H9 (cell line): ENCODE measurements at regions not wholly inside any gene's neighbourhood (a gene's known extent, or its start where the extent isn't known, plus 50 kb on each side); places are given as distances from the start of the nearest gene placed in this dataset.

Source experiments
- DNase-seq: peaks from one replicate; pipeline ENCODE4 v3.0.0-alpha.2; 2017
- H2AFZ ChIP-seq: one replicate; pipeline ENCODE4 v1.6.1; 2013; ENCODE audit warnings: mild to moderate bottlenecking, low read length, control low read depth, moderate library complexity
- H2AK5ac ChIP-seq: 2 replicates; pipeline ENCODE4 v1.6.1; 2013; ENCODE audit warnings: low read length, control low read depth, mixed read lengths; ENCODE audit not compliant: insufficient read length
- H2BK120ac ChIP-seq: one replicate; pipeline ENCODE4 v1.6.1; 2013; ENCODE audit warnings: low read depth, mild to moderate bottlenecking, low read length, control low read depth, inconsistent platforms; ENCODE audit not compliant: poor library complexity, severe bottlenecking
- H2BK12ac ChIP-seq: 2 replicates; pipeline ENCODE4 v1.6.1; 2013; ENCODE audit warnings: low read length, control low read depth, mixed read lengths, low read depth; ENCODE audit not compliant: insufficient read length
- H2BK15ac ChIP-seq: 2 replicates; pipeline ENCODE4 v1.6.1; 2013; ENCODE audit warnings: low read depth, low read length, control low read depth
- H2BK20ac ChIP-seq: one replicate; pipeline ENCODE4 v1.6.1; 2013; ENCODE audit warnings: low read depth, mild to moderate bottlenecking, low read length, control low read depth, inconsistent platforms; ENCODE audit not compliant: poor library complexity, severe bottlenecking
- H2BK5ac ChIP-seq: 2 replicates; pipeline ENCODE4 v1.6.1; 2013; ENCODE audit warnings: low read length, control low read depth, mixed read lengths; ENCODE audit not compliant: insufficient read length
- H3K14ac ChIP-seq: 2 replicates; pipeline ENCODE4 v1.6.1; 2013; ENCODE audit warnings: low read length, control low read depth; ENCODE audit not compliant: insufficient read depth
- H3K18ac ChIP-seq: 2 replicates; pipeline ENCODE4 v1.6.1; 2013; ENCODE audit warnings: low read depth, mild to moderate bottlenecking, mixed read lengths, low read length, control low read depth; ENCODE audit not compliant: insufficient read length
- H3K23ac ChIP-seq: 2 replicates; pipeline ENCODE4 v1.6.1; 2013; ENCODE audit warnings: low read length, control low read depth, mixed read lengths, low read depth; ENCODE audit not compliant: insufficient read length
- H3K23me2 ChIP-seq: 2 replicates; pipeline ENCODE4 v1.6.1; 2013; ENCODE audit warnings: low read depth, mild to moderate bottlenecking, mixed read lengths, low read length, control low read depth; ENCODE audit not compliant: insufficient read length, poor library complexity, severe bottlenecking
- H3K27ac ChIP-seq: 2 replicates; pipeline ENCODE4 v1.5.1; 2013; ENCODE audit warnings: low read length, control low read depth, mixed read lengths, low read depth; ENCODE audit not compliant: insufficient read length
- H3K27me3 ChIP-seq: 2 replicates; pipeline ENCODE4 v1.6.1; 2013; ENCODE audit warnings: low read length, control low read depth, inconsistent platforms; ENCODE audit not compliant: insufficient read depth
- H3K4ac ChIP-seq: 2 replicates; pipeline ENCODE4 v1.6.1; 2013; ENCODE audit warnings: low read depth, mild to moderate bottlenecking, control low read depth, inconsistent platforms, low read length, moderate library complexity
- H3K4me1 ChIP-seq: 2 replicates; pipeline ENCODE4 v1.6.1; 2013; ENCODE audit warnings: low read length, control low read depth, inconsistent platforms; ENCODE audit not compliant: insufficient read depth
- H3K4me2 ChIP-seq: 2 replicates; pipeline ENCODE4 v1.6.1; 2013; ENCODE audit warnings: low read length, control low read depth, mixed read lengths; ENCODE audit not compliant: insufficient read length, insufficient read depth
- H3K56ac ChIP-seq: 2 replicates; pipeline ENCODE4 v1.6.1; 2013; ENCODE audit warnings: low read depth, mild to moderate bottlenecking, mixed read lengths, low read length, control low read depth; ENCODE audit not compliant: insufficient read length
- H3K79me1 ChIP-seq: 2 replicates; pipeline ENCODE4 v1.6.1; 2013; ENCODE audit warnings: low read depth, mild to moderate bottlenecking, moderate library complexity, low read length, control low read depth, inconsistent platforms; ENCODE audit not compliant: insufficient read depth, poor library complexity, severe bottlenecking
- H3K79me2 ChIP-seq: 2 replicates; pipeline ENCODE4 v1.6.1; 2013; ENCODE audit warnings: low read length, control low read depth, inconsistent platforms; ENCODE audit not compliant: insufficient read depth
- H3K9ac ChIP-seq: 2 replicates; pipeline ENCODE4 v1.6.1; 2013; ENCODE audit warnings: low read length, control low read depth, mixed read lengths; ENCODE audit not compliant: insufficient read length; ENCODE audit errors: extremely low read depth
- H3K9me3 ChIP-seq: one replicate; pipeline ENCODE4 v1.6.1; 2013; ENCODE audit warnings: low read depth, low read length, inconsistent platforms; ENCODE audit not compliant: control insufficient read depth
- H3T11ph ChIP-seq: one replicate; pipeline ENCODE4 v1.6.1; 2013; ENCODE audit warnings: mild to moderate bottlenecking, low read length, control low read depth, inconsistent platforms
- H4K20me1 ChIP-seq: one replicate; pipeline ENCODE4 v1.6.1; 2013; ENCODE audit not compliant: control insufficient read depth, insufficient read length, insufficient read depth
- H4K5ac ChIP-seq: 2 replicates; pipeline ENCODE4 v1.6.1; 2013; ENCODE audit warnings: low read depth, mild to moderate bottlenecking, mixed read lengths, low read length, control low read depth; ENCODE audit not compliant: insufficient read length
- H4K8ac ChIP-seq: replicated peaks from 2 replicates; pipeline ENCODE4 v1.6.1; 2013; ENCODE audit warnings: low read length, control low read depth, mixed read lengths, low read depth; ENCODE audit not compliant: insufficient read length
- H4K91ac ChIP-seq: 2 replicates; pipeline ENCODE4 v1.6.1; 2013; ENCODE audit warnings: low read depth, mild to moderate bottlenecking, moderate library complexity, mixed read lengths, low read length, control low read depth; ENCODE audit not compliant: insufficient read length
- H3K27ac Mint-ChIP-seq, 3 experiments: 2 replicates in 2 of 3; 3 replicates in 1 of 3; pipeline ENCODE4 v1.8.0; 2020 to 2021; ENCODE audit warnings: mixed read lengths in 3 of 3, mild to moderate bottlenecking in 1 of 3, moderate library complexity in 1 of 3
- H3K27me3 Mint-ChIP-seq: 2 replicates; pipeline ENCODE4 v1.8.0; 2021; ENCODE audit warnings: low read depth, mild to moderate bottlenecking, moderate library complexity, mixed read lengths
- H3K36me3 Mint-ChIP-seq, 3 experiments: 2 replicates in 2 of 3; 3 replicates in 1 of 3; pipeline ENCODE4 v1.8.0; 2020 to 2021; ENCODE audit warnings: low read depth in 3 of 3, mixed read lengths in 3 of 3; ENCODE audit not compliant: insufficient read depth in 1 of 3
- H3K4me1 Mint-ChIP-seq, 2 experiments: 2 replicates each; pipeline ENCODE4 v1.8.0; 2020; ENCODE audit warnings: mixed read lengths in 2 of 2
- H3K4me3 Mint-ChIP-seq, 2 experiments: 2 replicates in 1 of 2; 3 replicates in 1 of 2; pipeline ENCODE4 v1.8.0; 2020 to 2021; ENCODE audit warnings: mild to moderate bottlenecking in 2 of 2, mixed read lengths in 2 of 2, moderate library complexity in 1 of 2
- H3K9me3 Mint-ChIP-seq, 2 experiments: 2 replicates in 1 of 2; 3 replicates in 1 of 2; pipeline ENCODE4 v1.8.0; 2020; ENCODE audit warnings: mild to moderate bottlenecking in 2 of 2, mixed read lengths in 2 of 2, moderate library complexity in 1 of 2
- WGBS: extraction: QIAGEN DNeasy Blood & Tissue Kit; methylation state at CpG from one replicate; pipeline ENCODE4 v1.1.7; 2013; ENCODE audit warnings: missing lambda C conversion rate, low lambda C conversion rate, mixed read lengths; ENCODE audit not compliant: insufficient read length; ENCODE audit errors: extremely low coverage; 5-methylcytosine and 5-hydroxymethylcytosine counted together
- TF ChIP-seq, protein P1 (sequence below): fragments of 200-600 bp; sonication (generic); conservative IDR thresholded peaks from 3 replicates; pipeline ENCODE4 v1.8.0; 2021; ENCODE audit warnings: antibody characterized with exemption, mild to moderate bottlenecking

DNA sequence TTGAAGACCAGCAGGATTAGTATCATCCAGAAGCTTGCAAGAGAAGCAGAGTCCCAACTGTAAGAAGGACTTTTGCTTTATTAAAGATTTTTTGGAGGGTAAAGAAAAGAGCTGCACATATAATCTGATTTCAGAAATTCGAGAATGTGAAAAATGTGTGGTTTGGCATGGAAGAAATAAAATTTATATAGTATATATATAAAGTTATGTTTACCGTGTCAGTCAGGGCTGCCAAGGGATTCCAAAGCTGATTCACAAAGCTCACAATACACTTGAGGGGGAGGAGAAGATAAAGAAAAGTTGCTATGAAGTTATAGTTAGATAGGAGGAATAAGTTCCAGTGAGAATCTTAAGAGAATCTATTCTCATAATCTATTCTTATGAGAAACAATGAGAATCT lies 231.8 kb upstream of the CACNA2D1 start:
- no peak overlapping the region for H2AK5ac ChIP-seq
- no peaks in the 10 kb centered on the region for H4K20me1 ChIP-seq
- Mint-ChIP-seq H3K36me3 (no peaks in the 10 kb centered on the region), H3K4me1 (peaks cover 14% of the 10 kb centered on the region in 2 experiments), H3K4me3 (no peak overlapping the region), H3K27ac (no peak overlapping the region), H3K27me3 (no peaks in the 10 kb centered on the region), H3K9me3 (no peaks in the 10 kb centered on the region)
- no peak overlapping the region for H3K23ac ChIP-seq
- H2BK12ac ChIP-seq: no peak overlapping the region
- no peak overlapping the region for H2AFZ ChIP-seq
- no peak overlapping the region for H3K4ac ChIP-seq
- H3K27me3 ChIP-seq: no peaks in the 10 kb centered on the region
- H3K79me2 ChIP-seq: no peaks in the 10 kb centered on the region
- H3K27ac ChIP-seq: no peak overlapping the region
- H2BK5ac ChIP-seq: no peak overlapping the region
- no peak overlapping the region for H3K14ac ChIP-seq
- H3K56ac ChIP-seq: no peak overlapping the region
- no peak overlapping the region for H4K91ac ChIP-seq
- H4K5ac ChIP-seq: no peak overlapping the region
- no peak for DNase-seq
- H3K79me1 ChIP-seq: no peaks in the 10 kb centered on the region
- H2BK15ac ChIP-seq: no peak overlapping the region
- no peak overlapping the region for H2BK120ac ChIP-seq
- H2BK20ac ChIP-seq: no peak overlapping the region
- H3K9ac ChIP-seq: no peak overlapping the region
- no peak overlapping the region for H3K4me2 ChIP-seq
- TF ChIP-seq, protein P1, sequence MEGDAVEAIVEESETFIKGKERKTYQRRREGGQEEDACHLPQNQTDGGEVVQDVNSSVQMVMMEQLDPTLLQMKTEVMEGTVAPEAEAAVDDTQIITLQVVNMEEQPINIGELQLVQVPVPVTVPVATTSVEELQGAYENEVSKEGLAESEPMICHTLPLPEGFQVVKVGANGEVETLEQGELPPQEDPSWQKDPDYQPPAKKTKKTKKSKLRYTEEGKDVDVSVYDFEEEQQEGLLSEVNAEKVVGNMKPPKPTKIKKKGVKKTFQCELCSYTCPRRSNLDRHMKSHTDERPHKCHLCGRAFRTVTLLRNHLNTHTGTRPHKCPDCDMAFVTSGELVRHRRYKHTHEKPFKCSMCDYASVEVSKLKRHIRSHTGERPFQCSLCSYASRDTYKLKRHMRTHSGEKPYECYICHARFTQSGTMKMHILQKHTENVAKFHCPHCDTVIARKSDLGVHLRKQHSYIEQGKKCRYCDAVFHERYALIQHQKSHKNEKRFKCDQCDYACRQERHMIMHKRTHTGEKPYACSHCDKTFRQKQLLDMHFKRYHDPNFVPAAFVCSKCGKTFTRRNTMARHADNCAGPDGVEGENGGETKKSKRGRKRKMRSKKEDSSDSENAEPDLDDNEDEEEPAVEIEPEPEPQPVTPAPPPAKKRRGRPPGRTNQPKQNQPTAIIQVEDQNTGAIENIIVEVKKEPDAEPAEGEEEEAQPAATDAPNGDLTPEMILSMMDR: no peak
- H3K9me3 ChIP-seq: no peaks in the 10 kb centered on the region
- H3K4me1 ChIP-seq: no peaks in the 10 kb centered on the region
- no peaks in the 10 kb centered on the region for H3K23me2 ChIP-seq
- no peak overlapping the region for H4K8ac ChIP-seq
- no peak overlapping the region for H3T11ph ChIP-seq
- WGBS: no CpG with 5 or more reads among the region's 2 CpGs
- H3K18ac ChIP-seq: no peak overlapping the region
